ENCODE measurements at regions not wholly inside any gene's neighbourhood (a gene's known extent, or its start where the extent isn't known, plus 50 kb on each side); places are given as distances from the start of the nearest gene placed in this dataset.
"Not testable (repeated sequence)": the region's sequence is repeated elsewhere in the genome, so short reads cannot be mapped to it uniquely, and the experiment has no call there.

- Histone ChIP-seq H3K4me3 (no peak overlapping the region), H3K27me3 (no peaks in the 10 kb centered on the region), H3K4me1 (no peaks in the 10 kb centered on the region), H3K9me3 (no peaks in the 10 kb centered on the region), H3K36me3 (no peaks in the 10 kb centered on the region), H3K27ac (no peak overlapping the region)
- TF ChIP-seq, protein P1, sequence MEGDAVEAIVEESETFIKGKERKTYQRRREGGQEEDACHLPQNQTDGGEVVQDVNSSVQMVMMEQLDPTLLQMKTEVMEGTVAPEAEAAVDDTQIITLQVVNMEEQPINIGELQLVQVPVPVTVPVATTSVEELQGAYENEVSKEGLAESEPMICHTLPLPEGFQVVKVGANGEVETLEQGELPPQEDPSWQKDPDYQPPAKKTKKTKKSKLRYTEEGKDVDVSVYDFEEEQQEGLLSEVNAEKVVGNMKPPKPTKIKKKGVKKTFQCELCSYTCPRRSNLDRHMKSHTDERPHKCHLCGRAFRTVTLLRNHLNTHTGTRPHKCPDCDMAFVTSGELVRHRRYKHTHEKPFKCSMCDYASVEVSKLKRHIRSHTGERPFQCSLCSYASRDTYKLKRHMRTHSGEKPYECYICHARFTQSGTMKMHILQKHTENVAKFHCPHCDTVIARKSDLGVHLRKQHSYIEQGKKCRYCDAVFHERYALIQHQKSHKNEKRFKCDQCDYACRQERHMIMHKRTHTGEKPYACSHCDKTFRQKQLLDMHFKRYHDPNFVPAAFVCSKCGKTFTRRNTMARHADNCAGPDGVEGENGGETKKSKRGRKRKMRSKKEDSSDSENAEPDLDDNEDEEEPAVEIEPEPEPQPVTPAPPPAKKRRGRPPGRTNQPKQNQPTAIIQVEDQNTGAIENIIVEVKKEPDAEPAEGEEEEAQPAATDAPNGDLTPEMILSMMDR (IDR thresholded peaks at IDR 0.05) = no peak
- no peak for ATAC-seq
- DNase-seq = no peak
- intact Hi-C loops (cut with DNase I) = no loop called here
These were observed 246.0 kb downstream of the TDRD15 start for GRCh38 chr2:21369787-21370186.

- intact Hi-C loops (cut with DNase I) = no loop called here
These were observed 247.8 kb downstream of the TDRD15 start for GRCh38 chr2:21371499-21372003.

DNA sequence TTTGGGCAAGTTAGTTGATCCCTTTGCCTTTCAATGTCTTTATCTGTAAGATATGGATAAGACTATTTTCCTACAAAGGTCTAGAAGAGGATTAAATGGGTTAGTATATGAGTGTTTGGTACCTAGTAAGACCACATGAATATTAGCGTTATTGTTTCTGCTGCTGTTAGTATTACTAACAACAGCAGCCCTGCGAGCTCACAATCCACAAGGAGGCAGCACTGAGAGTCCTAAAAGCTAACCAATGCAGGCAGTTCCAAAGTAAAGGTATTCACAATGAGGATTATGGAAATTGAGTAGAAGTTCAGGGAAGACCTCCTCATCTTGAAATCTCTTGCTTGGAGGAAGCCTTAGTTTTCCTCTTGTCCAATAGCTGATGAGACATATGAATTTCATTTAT lies 248.9 kb downstream of the TDRD15 start:
- H3K4me1 ChIP-seq = no peaks in the 10 kb centered on the region
- H3K4me3 ChIP-seq = no peak overlapping the region
- TF ChIP-seq, protein P1 (IDR thresholded peaks at IDR 0.05) = peak in 1 of 2 donors; percentile 26
- no peaks in the 10 kb centered on the region for H3K36me3 ChIP-seq
- DNase-seq (no peak), ATAC-seq (peak; percentile 32)
- H3K27me3 ChIP-seq = no peaks in the 10 kb centered on the region
- H3K27ac ChIP-seq = no peak overlapping the region
- H3K9me3 ChIP-seq = no peaks in the 10 kb centered on the region
- intact Hi-C loops (cut with DNase I) = no loop called here

More at GRCh38 chr2:21371499-21372003, 247.8 kb downstream of the TDRD15 start:
- Histone ChIP-seq H3K4me1 (no peaks in the 10 kb centered on the region), H3K9me3 (no peaks in the 10 kb centered on the region), H3K4me3 (no peak overlapping the region), H3K36me3 (no peaks in the 10 kb centered on the region), H3K27ac (no peak overlapping the region), H3K27me3 (no peaks in the 10 kb centered on the region)
- no peak for DNase-seq
- TF ChIP-seq, protein P1 (IDR thresholded peaks at IDR 0.05) = no peak
- no peak for ATAC-seq

DNA sequence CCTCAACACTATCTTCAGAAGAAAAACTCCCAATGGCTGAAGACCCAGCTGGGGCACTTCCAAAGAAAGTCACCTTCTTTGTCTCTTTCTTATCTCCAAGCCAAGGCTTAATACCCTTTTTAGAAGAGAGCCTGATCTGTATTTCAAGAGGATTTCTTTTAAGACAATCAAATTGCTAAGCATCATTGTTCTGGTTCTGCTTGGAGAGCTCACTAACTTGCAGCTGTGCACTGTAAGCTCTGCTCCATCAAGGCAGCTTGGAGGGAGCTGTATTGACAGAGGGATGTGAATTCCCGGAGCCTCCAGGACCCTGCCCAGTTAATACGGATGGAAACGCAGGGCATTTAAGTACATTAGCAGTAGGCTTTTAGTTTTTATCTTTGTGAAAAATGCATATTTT lies 253.1 kb downstream of the TDRD15 start:
- H3K27ac ChIP-seq = no peak overlapping the region
- H3K36me3 ChIP-seq = no peaks in the 10 kb centered on the region
- H3K27me3 ChIP-seq = peaks cover 0 to 4% of the 10 kb centered on the region in 2 donors
- peaks cover 0 to 3% of the 10 kb centered on the region in 2 donors for H3K9me3 ChIP-seq
- H3K4me1 ChIP-seq = no peaks in the 10 kb centered on the region
- intact Hi-C loops (cut with DNase I) = no loop called here
- no peak for DNase-seq
- no peak overlapping the region for H3K4me3 ChIP-seq
- ATAC-seq = no peak
- TF ChIP-seq, protein P1 (IDR thresholded peaks at IDR 0.05) = no peak

DNA sequence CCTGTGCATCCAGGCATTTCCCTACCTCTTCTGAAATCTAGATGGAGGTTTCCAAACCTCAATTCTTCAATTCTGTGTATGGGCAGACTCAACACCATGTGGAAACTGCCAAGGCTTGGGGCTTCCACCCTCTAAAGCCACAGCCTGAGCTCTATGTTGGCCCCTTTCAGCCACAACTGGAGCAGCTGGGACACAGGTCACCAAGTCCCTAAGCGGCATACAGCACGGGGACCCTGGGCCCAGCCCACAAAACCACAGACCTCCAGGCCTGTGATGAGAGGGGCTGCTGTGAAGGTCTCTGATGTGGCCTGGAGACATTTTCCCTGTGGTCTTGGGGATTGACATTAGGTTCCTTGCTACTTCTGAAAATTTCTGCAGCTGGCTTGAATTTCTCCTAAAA lies 255.4 kb downstream of the TDRD15 start:
- Histone ChIP-seq H3K27me3 (peaks cover 0 to 4% of the 10 kb centered on the region in 2 donors), H3K27ac (no peak overlapping the region), H3K4me3 (no peak overlapping the region), H3K36me3 (no peaks in the 10 kb centered on the region), H3K9me3 (peaks cover 0 to 3% of the 10 kb centered on the region in 2 donors), H3K4me1 (no peaks in the 10 kb centered on the region)
- intact Hi-C loops (cut with DNase I) = no loop called here
- DNase-seq (peak in 1 of 4 donors; percentile 36), ATAC-seq (no peak)
- TF ChIP-seq, protein P1 (IDR thresholded peaks at IDR 0.05) = no peak

DNA sequence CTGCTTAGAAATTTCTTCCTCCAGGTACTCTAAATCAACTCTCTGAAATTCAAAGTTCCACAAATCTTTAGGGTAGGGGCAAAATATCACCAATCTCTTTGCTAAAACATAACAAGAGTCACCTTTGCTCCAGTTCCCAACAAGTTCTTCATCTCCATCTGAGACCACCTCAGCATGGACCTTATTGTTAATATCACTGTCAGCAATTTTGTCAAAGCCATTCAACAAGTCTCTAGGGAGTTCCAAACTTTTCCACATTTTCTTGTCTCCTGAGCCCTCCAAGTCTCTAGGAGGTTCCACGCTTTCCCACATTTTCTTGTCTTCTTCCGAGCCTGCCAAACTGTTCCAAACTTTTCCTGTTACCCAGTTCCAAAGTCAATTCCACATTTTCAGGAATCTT lies 255.9 kb downstream of the TDRD15 start:
- H3K36me3 ChIP-seq; H3K4me3 ChIP-seq; ATAC-seq; intact Hi-C loops (cut with DNase I); DNase-seq; H3K27ac ChIP-seq; H3K9me3 ChIP-seq; H3K4me1 ChIP-seq; H3K27me3 ChIP-seq: not testable (repeated sequence)
